ENCODE measurements at regions not wholly inside any gene's neighbourhood (a gene's known extent, or its start where the extent isn't known, plus 50 kb on each side); places are given as distances from the start of the nearest gene placed in this dataset.

- no peak for DNase-seq
Measured at GRCh38 chr15:38182900-38183299, 69.7 kb upstream of the SPRED1 start.

- DNase-seq = no peak
Measured at GRCh38 chr15:38186507-38186906, 66.1 kb upstream of the SPRED1 start.

- no peak for DNase-seq
Measured at GRCh38 chr15:38187630-38188313, 64.9 kb upstream of the SPRED1 start.

GRCh38 chr15:38189671-38190295 lies 62.9 kb upstream of the SPRED1 start:
- DNase-seq = no peak

GRCh38 chr15:38190501-38190900 lies 62.1 kb upstream of the SPRED1 start:
- DNase-seq = no peak

GRCh38 chr15:38192496-38192895 lies 60.1 kb upstream of the SPRED1 start:
- no peak for DNase-seq

GRCh38 chr15:38193496-38193895 lies 59.1 kb upstream of the SPRED1 start:
- DNase-seq = no peak

GRCh38 chr15:38195191-38195901 lies 57.3 kb upstream of the SPRED1 start:
- DNase-seq = no peak

- DNase-seq = no peak
Measured at GRCh38 chr15:38196076-38196475, 56.6 kb upstream of the SPRED1 start.

GRCh38 chr15:38197553-38197952 lies 55.1 kb upstream of the SPRED1 start:
- DNase-seq = no peak

GRCh38 chr15:38201714-38202113 lies 50.9 kb upstream of the SPRED1 start:
- no peak for DNase-seq

GRCh38 chr15:38202361-38202760 lies 50.3 kb upstream of the SPRED1 start:
- DNase-seq = no peak
